ENCODE measurements at regions not wholly inside any gene's neighbourhood (a gene's known extent, or its start where the extent isn't known, plus 50 kb on each side); places are given as distances from the start of the nearest gene placed in this dataset.

GRCh38 chr6:22068561-22069305 lies 228.1 kb downstream of the PRL start:
- TF ChIP-seq CTCF (IDR thresholded peaks at IDR 0.05; ENCODE audit: borderline replicate concordance, extremely low read depth, low read length, poor library complexity, severe bottlenecking) (no peak), EZH2 (IDR thresholded peaks at IDR 0.05; ENCODE audit: borderline replicate concordance, low read depth, low read length, severe bottlenecking) (no peak)
